Calu3 (cell line): ENCODE measurements at regions not wholly inside any gene's neighbourhood (a gene's known extent, or its start where the extent isn't known, plus 50 kb on each side); places are given as distances from the start of the nearest gene placed in this dataset.

Experiments
- BruUV-seq: library from RNA; stranded (reverse); fragments of 400-500 nt; replicated peaks from 2 replicates; lab custom pipeline; 2021; lab: Mats Ljungman, UMichigan
- CTCF ChIA-PET: fragments of 300-600 bp; sonication (Branson Sonifier 250); formaldehyde crosslinking; loops from one replicate; lab custom pipeline; 2022; ENCODE audit warnings: antibody characterized with exemption; lab: Charles Lee
- DNase-seq: peaks from one replicate; pipeline ENCODE4 v3.0.0; 2022
- H3K27ac Mint-ChIP-seq: one replicate; pipeline ENCODE4 v1.8.0; 2022; ENCODE audit warnings: mixed read lengths; ENCODE audit not compliant: unreplicated experiment
- H3K27me3 Mint-ChIP-seq: one replicate; pipeline ENCODE4 v1.8.0; 2022; ENCODE audit warnings: mixed read lengths; ENCODE audit not compliant: unreplicated experiment
- H3K36me3 Mint-ChIP-seq: one replicate; pipeline ENCODE4 v1.8.0; 2022; ENCODE audit warnings: mild to moderate bottlenecking, moderate library complexity, mixed read lengths; ENCODE audit not compliant: insufficient read depth, unreplicated experiment
- H3K4me1 Mint-ChIP-seq: one replicate; pipeline ENCODE4 v1.8.0; 2022; ENCODE audit warnings: mild to moderate bottlenecking, low read depth, mixed read lengths; ENCODE audit not compliant: unreplicated experiment
- H3K4me3 Mint-ChIP-seq: one replicate; pipeline ENCODE4 v1.8.0; 2022; ENCODE audit warnings: mild to moderate bottlenecking, low read depth, moderate library complexity, mixed read lengths; ENCODE audit not compliant: unreplicated experiment
- H3K9me3 Mint-ChIP-seq: one replicate; pipeline ENCODE4 v1.8.0; 2022; ENCODE audit warnings: low read depth, mixed read lengths; ENCODE audit not compliant: unreplicated experiment
- CTCF ChIP-seq: fragments of 200-600 bp; IDR thresholded peaks from one replicate; pipeline ENCODE4 v1.8.0; 2022; ENCODE audit warnings: antibody characterized with exemption; ENCODE audit not compliant: unreplicated experiment
- intact Hi-C: fragments of 100-400 bp; cut with micrococcal nuclease; formaldehyde crosslinking; loops from one replicate; pipeline ENCODE4 v1.10.0; 2022; ENCODE audit not compliant: unreplicated experiment

GRCh38 chr2:122263746-122264145, 508.3 kb downstream of the TSN start:
- Mint-ChIP-seq H3K4me1 (no peaks in the 10 kb centered on the region), H3K36me3 (no peaks in the 10 kb centered on the region), H3K9me3 (no peaks in the 10 kb centered on the region), H3K27ac (no peak overlapping the region), H3K4me3 (no peak overlapping the region), H3K27me3 (no peaks in the 10 kb centered on the region)
- no peak for DNase-seq
- no peak for TF ChIP-seq CTCF
- intact Hi-C loops: no loop called here
- CTCF ChIA-PET: no interaction called here
- BruUV-seq: no TSS peak

GRCh38 chr2:122266636-122267035, 511.2 kb downstream of the TSN start:
- CTCF ChIA-PET: no interaction called here
- Mint-ChIP-seq H3K4me3 (no peak overlapping the region), H3K27me3 (peaks cover 12% of the 10 kb centered on the region), H3K27ac (no peak overlapping the region), H3K4me1 (no peaks in the 10 kb centered on the region), H3K9me3 (no peaks in the 10 kb centered on the region), H3K36me3 (no peaks in the 10 kb centered on the region)
- no peak for DNase-seq
- intact Hi-C loops: no loop called here
- TF ChIP-seq CTCF: no peak
- no TSS peak for BruUV-seq

GRCh38 chr2:122267947-122268346, 512.5 kb downstream of the TSN start:
- no peaks in the 10 kb centered on the region for H3K4me1 Mint-ChIP-seq
- no peaks in the 10 kb centered on the region for H3K9me3 Mint-ChIP-seq
- CTCF ChIA-PET: no interaction called here
- no peak overlapping the region for H3K27ac Mint-ChIP-seq
- no peaks in the 10 kb centered on the region for H3K36me3 Mint-ChIP-seq
- intact Hi-C loops: no loop called here
- H3K27me3 Mint-ChIP-seq: peaks cover 13% of the 10 kb centered on the region
- no peak for TF ChIP-seq CTCF
- no TSS peak for BruUV-seq
- no peak overlapping the region for H3K4me3 Mint-ChIP-seq
- DNase-seq: no peak

GRCh38 chr2:122273785-122274419, 518.5 kb downstream of the TSN start:
- Mint-ChIP-seq H3K4me1 (no peaks in the 10 kb centered on the region), H3K9me3 (peaks cover 6% of the 10 kb centered on the region), H3K4me3 (no peak overlapping the region), H3K27ac (no peak overlapping the region), H3K27me3 (peaks cover 25% of the 10 kb centered on the region), H3K36me3 (no peaks in the 10 kb centered on the region)
- no TSS peak for BruUV-seq
- intact Hi-C loops: no loop called here
- CTCF ChIA-PET: no interaction called here
- DNase-seq: no peak
- no peak for TF ChIP-seq CTCF
